ENCODE measurements at regions not wholly inside any gene's neighbourhood (a gene's known extent, or its start where the extent isn't known, plus 50 kb on each side); places are given as distances from the start of the nearest gene placed in this dataset.
"Not testable (repeated sequence)": the region's sequence is repeated elsewhere in the genome, so short reads cannot be mapped to it uniquely, and the experiment has no call there.

GRCh38 chr16:29270033-29270432 is 136.5 kb downstream of the NPIPB11 start:
- H4K20me1 ChIP-seq, H3K36me3 ChIP-seq, H3K4me3 ChIP-seq, H3K9me3 ChIP-seq, H3K27ac ChIP-seq, H3K4me2 ChIP-seq, H3K27me3 ChIP-seq, H3K9ac ChIP-seq, H3K4me1 ChIP-seq: not testable (repeated sequence)

- not testable (repeated sequence) for H3K27me3 ChIP-seq, H3K9ac ChIP-seq, H4K20me1 ChIP-seq, H3K27ac ChIP-seq, H3K9me3 ChIP-seq, H3K4me1 ChIP-seq, H3K36me3 ChIP-seq, H3K4me3 ChIP-seq, H3K4me2 ChIP-seq
These were observed 137.2 kb downstream of the NPIPB11 start for GRCh38 chr16:29269192-29269811.

- not testable (repeated sequence) for H3K4me1 ChIP-seq, H4K20me1 ChIP-seq, H3K4me3 ChIP-seq, H3K4me2 ChIP-seq, H3K27ac ChIP-seq, H3K9ac ChIP-seq, H3K36me3 ChIP-seq, H3K27me3 ChIP-seq, H3K9me3 ChIP-seq
These were observed 137.7 kb downstream of the NPIPB11 start for GRCh38 chr16:29268785-29269191.

- H3K4me1 ChIP-seq = not testable (repeated sequence)
These were observed 138.2 kb downstream of the NPIPB11 start for GRCh38 chr16:29268348-29268747.

DNA sequence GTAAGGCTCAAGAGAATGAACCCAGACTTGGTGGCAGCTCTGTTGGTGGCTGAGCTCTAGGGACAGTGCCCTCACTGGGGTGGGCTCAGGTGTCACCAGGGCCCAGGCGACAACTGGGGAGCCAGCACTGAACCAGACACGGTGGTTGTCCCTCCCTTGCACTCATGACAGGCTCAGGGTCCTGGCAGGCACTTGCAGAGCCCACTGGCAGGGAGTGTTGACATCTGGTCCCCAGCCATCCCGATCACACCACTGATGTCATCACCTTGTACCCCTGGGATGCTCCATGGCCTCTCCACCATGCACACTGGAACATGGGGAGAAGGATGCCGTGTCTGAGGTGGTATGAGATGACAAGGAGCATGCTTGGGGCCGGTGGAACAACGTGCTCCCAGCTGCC is 138.6 kb downstream of the NPIPB11 start:
- not testable (repeated sequence) for H3K27me3 ChIP-seq, H4K20me1 ChIP-seq, H3K27ac ChIP-seq, H3K4me1 ChIP-seq, H3K36me3 ChIP-seq, H3K9me3 ChIP-seq, H3K4me3 ChIP-seq, H3K9ac ChIP-seq, H3K4me2 ChIP-seq

More at GRCh38 chr16:29268348-29268747, 138.2 kb downstream of the NPIPB11 start:
- not testable (repeated sequence) for H3K4me3 ChIP-seq, H3K9ac ChIP-seq, H3K27ac ChIP-seq, H3K9me3 ChIP-seq, H3K27me3 ChIP-seq, H3K4me2 ChIP-seq, H3K36me3 ChIP-seq, H4K20me1 ChIP-seq

GRCh38 chr16:29267055-29267619 is 139.4 kb downstream of the NPIPB11 start:
- not testable (repeated sequence) for H3K4me3 ChIP-seq, H4K20me1 ChIP-seq, H3K27ac ChIP-seq, H3K9me3 ChIP-seq, H3K27me3 ChIP-seq, H3K4me2 ChIP-seq, H3K36me3 ChIP-seq, H3K4me1 ChIP-seq, H3K9ac ChIP-seq

DNA sequence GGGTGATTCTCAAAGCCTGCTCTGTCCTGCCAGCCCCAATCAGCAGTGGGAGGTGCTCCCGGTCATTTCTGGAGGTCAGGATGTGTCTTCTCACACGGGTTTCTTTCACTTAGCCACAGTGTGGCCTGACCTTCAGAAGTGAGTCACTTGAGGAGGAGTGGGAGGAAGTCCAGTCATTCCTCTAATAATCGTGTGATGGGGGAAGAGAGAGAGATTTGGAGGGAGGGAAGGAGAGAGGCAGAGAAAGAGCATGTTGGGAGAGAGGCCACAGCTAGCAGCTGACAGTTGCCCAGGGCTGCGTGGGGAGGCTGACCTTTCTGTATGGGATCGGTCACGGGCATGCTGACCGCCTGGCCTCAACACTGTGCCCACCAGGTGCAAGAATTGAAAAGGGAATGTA is 139.9 kb downstream of the NPIPB11 start:
- not testable (repeated sequence) for H3K36me3 ChIP-seq, H4K20me1 ChIP-seq, H3K4me2 ChIP-seq, H3K4me1 ChIP-seq, H3K27me3 ChIP-seq, H3K4me3 ChIP-seq, H3K9me3 ChIP-seq, H3K9ac ChIP-seq, H3K27ac ChIP-seq

DNA sequence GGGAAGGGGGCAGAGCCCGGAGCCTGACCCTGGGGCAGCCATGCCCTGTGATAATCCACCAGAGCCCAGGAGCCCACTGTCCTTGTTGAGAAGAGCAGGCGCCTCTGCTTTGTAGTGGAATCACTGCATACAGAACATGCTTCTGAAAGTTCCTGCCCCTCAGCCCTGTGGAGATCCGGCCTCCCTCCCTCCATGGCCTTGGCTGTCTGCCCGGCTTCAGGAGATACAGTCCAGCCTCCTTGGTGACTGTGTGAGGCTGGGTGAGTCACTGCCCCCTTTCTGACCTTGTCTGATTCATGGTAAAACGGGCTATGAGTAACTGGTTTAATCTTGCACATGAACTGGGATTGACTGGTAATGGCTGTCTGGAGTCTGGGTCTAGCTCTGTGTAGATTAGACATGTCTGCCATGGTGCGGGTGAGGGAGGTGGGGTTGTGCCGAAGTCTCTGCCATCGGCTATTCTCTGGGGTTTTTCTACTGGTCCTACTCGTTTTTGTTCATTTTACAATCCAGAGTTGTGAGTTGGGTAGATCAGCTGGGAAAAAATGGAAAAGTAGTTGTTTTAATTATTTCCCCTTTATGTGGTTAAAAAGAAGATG is 141.2 kb downstream of the NPIPB11 start:
- not testable (repeated sequence) for H3K27me3 ChIP-seq, H3K9me3 ChIP-seq, H3K4me3 ChIP-seq, H3K4me1 ChIP-seq, H3K9ac ChIP-seq, H4K20me1 ChIP-seq, H3K27ac ChIP-seq, H3K36me3 ChIP-seq, H3K4me2 ChIP-seq

DNA sequence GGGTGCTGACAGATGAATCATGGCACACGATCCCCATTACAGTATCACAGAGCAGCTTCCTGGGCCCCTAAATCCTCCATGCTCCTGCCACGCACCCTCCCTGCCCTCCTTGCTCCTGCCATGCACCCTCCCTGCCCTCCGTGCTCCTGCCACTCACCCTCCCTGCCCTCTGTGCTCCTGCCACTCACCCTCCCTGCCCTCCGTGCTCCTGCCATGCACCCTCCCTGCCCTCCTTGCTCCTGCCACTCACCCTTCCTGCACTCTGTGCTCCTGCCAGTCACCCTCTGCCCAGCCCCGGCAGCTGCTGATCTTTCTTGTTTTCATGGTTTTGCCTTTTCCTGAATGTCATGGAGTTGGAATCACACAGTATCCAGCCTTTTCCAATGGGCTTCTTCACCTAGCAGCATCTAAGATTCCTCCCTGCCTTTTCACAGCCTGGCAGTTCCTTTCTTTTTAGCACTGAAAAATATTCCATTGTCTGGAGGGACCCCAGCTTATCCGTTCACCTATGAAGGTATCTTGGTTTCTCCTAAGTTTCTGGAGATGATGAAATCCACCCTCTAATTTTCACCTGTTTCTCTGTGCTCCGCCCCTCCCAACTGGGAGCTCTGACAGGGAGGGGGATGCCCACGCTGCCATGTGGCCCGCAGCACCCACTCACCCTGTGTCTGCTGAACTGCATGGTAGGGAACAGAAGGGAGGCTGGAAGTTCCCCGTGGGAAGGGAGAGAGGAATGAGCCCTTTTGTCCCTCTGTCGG is 142.3 kb downstream of the NPIPB11 start:
- not testable (repeated sequence) for H3K9ac ChIP-seq, H3K27ac ChIP-seq, H3K4me1 ChIP-seq, H3K27me3 ChIP-seq, H3K4me2 ChIP-seq, H3K4me3 ChIP-seq, H4K20me1 ChIP-seq, H3K36me3 ChIP-seq, H3K9me3 ChIP-seq

DNA sequence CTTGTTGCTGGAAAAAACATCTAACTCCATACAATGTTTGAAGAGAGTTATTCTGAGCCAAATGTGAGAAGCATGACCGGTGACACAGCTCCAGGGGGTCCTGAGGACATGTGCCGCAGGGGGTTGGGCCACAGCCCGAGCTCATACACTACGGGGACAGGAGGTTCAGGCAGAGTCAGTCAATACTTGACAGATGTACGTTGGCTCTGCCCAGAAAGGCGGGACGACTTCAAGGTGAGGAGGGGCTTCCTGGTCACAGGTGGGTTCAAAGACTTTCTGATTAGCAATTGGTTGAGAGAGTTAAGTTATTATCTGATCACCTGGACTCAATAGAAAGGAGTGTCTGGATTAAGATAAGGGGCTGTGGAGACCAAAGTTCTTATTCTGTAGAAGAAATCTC is 143.8 kb downstream of the NPIPB11 start:
- not testable (repeated sequence) for H3K36me3 ChIP-seq, H4K20me1 ChIP-seq, H3K4me3 ChIP-seq, H3K27me3 ChIP-seq, H3K9me3 ChIP-seq, H3K4me1 ChIP-seq, H3K4me2 ChIP-seq, H3K9ac ChIP-seq, H3K27ac ChIP-seq

GRCh38 chr16:29261427-29262248 is 144.9 kb downstream of the NPIPB11 start:
- H3K4me1 ChIP-seq = peaks cover 11% of the 10 kb centered on the region
- H3K9me3 ChIP-seq, H3K27ac ChIP-seq, H3K9ac ChIP-seq, H4K20me1 ChIP-seq, H3K36me3 ChIP-seq, H3K4me3 ChIP-seq, H3K27me3 ChIP-seq, H3K4me2 ChIP-seq: not testable (repeated sequence)

DNA sequence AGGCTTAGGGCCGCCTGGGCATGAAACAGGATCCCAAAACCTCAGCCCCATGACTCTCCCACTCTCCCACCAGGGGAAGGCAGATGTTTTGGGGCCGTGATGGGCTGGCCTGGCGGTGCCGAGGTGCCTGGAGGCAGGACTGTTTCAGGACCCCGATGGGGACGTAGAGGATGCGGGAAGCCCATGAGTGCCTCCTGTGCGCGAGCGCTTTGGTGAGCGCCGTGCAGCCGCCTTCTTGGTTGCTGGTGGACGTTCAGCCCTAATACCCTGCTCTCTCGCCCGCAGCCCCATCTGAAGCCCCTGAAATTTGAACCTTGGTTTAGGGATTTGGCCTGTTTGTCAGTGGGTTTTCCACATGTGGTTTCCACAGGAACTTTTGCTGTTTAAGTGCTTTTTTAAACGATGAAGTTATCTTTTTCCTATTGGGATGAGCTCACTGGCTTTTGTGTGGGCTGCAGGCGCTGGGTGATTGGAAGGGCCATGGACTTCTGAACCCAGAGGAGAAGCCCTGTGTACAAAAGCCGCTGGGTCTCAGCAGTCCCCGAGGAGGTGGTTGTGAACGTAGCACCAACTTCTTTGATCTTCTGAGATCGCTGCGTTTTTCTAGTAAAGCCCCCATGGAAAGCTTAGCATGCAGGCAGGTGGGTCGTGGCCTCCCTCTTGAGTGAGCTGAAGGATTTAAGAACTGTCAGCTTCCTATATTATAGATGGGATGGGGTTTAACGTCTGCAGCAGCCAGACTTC is 145.7 kb downstream of the NPIPB11 start:
- not testable (repeated sequence) for H3K9ac ChIP-seq, H3K27ac ChIP-seq, H3K36me3 ChIP-seq, H3K27me3 ChIP-seq, H3K9me3 ChIP-seq, H3K4me2 ChIP-seq, H4K20me1 ChIP-seq, H3K4me3 ChIP-seq
- H3K4me1 ChIP-seq = peaks cover 11% of the 10 kb centered on the region

GRCh38 chr16:29259635-29260457 is 146.7 kb downstream of the NPIPB11 start:
- H3K27me3 ChIP-seq, H3K4me3 ChIP-seq, H3K9ac ChIP-seq, H4K20me1 ChIP-seq, H3K4me2 ChIP-seq, H3K9me3 ChIP-seq, H3K27ac ChIP-seq, H3K36me3 ChIP-seq: not testable (repeated sequence)
- peaks cover 11% of the 10 kb centered on the region for H3K4me1 ChIP-seq
